CD4-positive, alpha-beta T cell treated with Interleukin-6 at 100 ng/mL for 8 hours (primary cell): ENCODE measurements at regions not wholly inside any gene's neighbourhood (a gene's known extent, or its start where the extent isn't known, plus 50 kb on each side); places are given as distances from the start of the nearest gene placed in this dataset.
"Not testable (repeated sequence)": the region's sequence is repeated elsewhere in the genome, so short reads cannot be mapped to it uniquely, and the experiment has no call there.

ENCODE experiments used
- DNase-seq: peaks from one replicate; pipeline ENCODE4 v3.0.0-alpha.2; 2020; ENCODE audit warnings: mixed read lengths, low spot score

- no peak for DNase-seq
Observed at GRCh38 chr4:77306496-77306895, 149.5 kb downstream of the CCNG2 start.

- DNase-seq: no peak
Observed at GRCh38 chr4:77308843-77309242, 151.8 kb downstream of the CCNG2 start.

- no peak for DNase-seq
Observed at GRCh38 chr4:77309496-77309895, 152.5 kb downstream of the CCNG2 start.

- no peak for DNase-seq
Observed at GRCh38 chr4:77310931-77311330, 153.9 kb downstream of the CCNG2 start.

GRCh38 chr4:77314697-77315096 lies 157.7 kb downstream of the CCNG2 start:
- DNase-seq: no peak

- DNase-seq: no peak
Observed at GRCh38 chr4:77327151-77327550, 170.1 kb downstream of the CCNG2 start.

- no peak for DNase-seq
Observed at GRCh38 chr4:77332696-77333270, 175.8 kb downstream of the CCNG2 start.

GRCh38 chr4:77336411-77337142 lies 179.6 kb downstream of the CCNG2 start:
- no peak for DNase-seq

GRCh38 chr4:77342170-77342810 lies 185.3 kb downstream of the CCNG2 start:
- DNase-seq: no peak

- DNase-seq: no peak
Observed at GRCh38 chr4:77344001-77344400, 187.0 kb downstream of the CCNG2 start.

- DNase-seq: no peak
Observed at GRCh38 chr4:77344784-77345183, 187.8 kb downstream of the CCNG2 start.

- DNase-seq: no peak
Observed at GRCh38 chr4:77347351-77347966, 190.5 kb downstream of the CCNG2 start.

GRCh38 chr4:77348815-77349214 lies 191.8 kb downstream of the CCNG2 start:
- no peak for DNase-seq

- no peak for DNase-seq
Observed at GRCh38 chr4:77349364-77349763, 192.4 kb downstream of the CCNG2 start.

GRCh38 chr4:77349796-77350195 lies 192.8 kb downstream of the CCNG2 start:
- DNase-seq: no peak

GRCh38 chr4:77352192-77352591 lies 195.2 kb downstream of the CCNG2 start:
- no peak for DNase-seq

GRCh38 chr4:77353724-77354315 lies 196.8 kb downstream of the CCNG2 start:
- DNase-seq: not testable (repeated sequence)

GRCh38 chr4:77354550-77354949 lies 197.5 kb downstream of the CCNG2 start:
- no peak for DNase-seq

- DNase-seq: no peak
Observed at GRCh38 chr4:77355731-77356130, 198.7 kb downstream of the CCNG2 start.

GRCh38 chr4:77358315-77358928 lies 201.4 kb downstream of the CCNG2 start:
- DNase-seq: no peak

- no peak for DNase-seq
Observed at GRCh38 chr4:77360451-77360850, 203.4 kb downstream of the CCNG2 start.

- not testable (repeated sequence) for DNase-seq
Observed at GRCh38 chr4:77366876-77367275, 209.9 kb downstream of the CCNG2 start.
